ENCODE measurements at regions not wholly inside any gene's neighbourhood (a gene's known extent, or its start where the extent isn't known, plus 50 kb on each side); places are given as distances from the start of the nearest gene placed in this dataset.
A peak's percentile ranks its signal among the peaks of the same experiment; 100 is the strongest.

- intact Hi-C loops (cut with micrococcal nuclease) = loop anchor here (5.0 kb wide), 2 partner anchors 82 to 113 kb away; no protein-coding TSS in a partner anchor
- H2BK15ac ChIP-seq (ENCODE audit: low read depth, low read length) = no peak overlapping the region
- ChIA-PET POLR2A (ENCODE audit: unreplicated experiment) (no interaction called here), CTCF (no interaction called here)
- no peaks in the 10 kb centered on the region for H3K9me3 ChIP-seq (ENCODE audit: control insufficient read depth, insufficient read depth, low read length)
- no peak overlapping the region for H3K27ac ChIP-seq (ENCODE audit: insufficient read depth, low read length)
- no peak overlapping the region for H3K14ac ChIP-seq (replicated peaks; ENCODE audit: low read depth, low read length)
- peaks cover 9% of the 10 kb centered on the region for H3K9me1 ChIP-seq (ENCODE audit: insufficient read depth, low read length)
- peak overlapping the region; percentile 31; the same call in 1 of the 2 replicates for H3K23ac ChIP-seq (ENCODE audit: low read depth, low read length)
- H2AK5ac ChIP-seq (ENCODE audit: low read depth, low read length) = no peak overlapping the region
- ATAC-seq (ENCODE audit: low read depth) (peak; percentile 21), DNase-seq (no peak)
- H2BK5ac ChIP-seq (ENCODE audit: low read depth, low read length, poor library complexity, severe bottlenecking) = no peak overlapping the region
- no peaks in the 10 kb centered on the region for H3K36me3 ChIP-seq (ENCODE audit: control insufficient read depth, insufficient read depth, low read length)
- H3K4me3 ChIP-seq (ENCODE audit: insufficient read depth, low read depth, low read length) = no peak overlapping the region
- dilution Hi-C loops (cut with HindIII; ENCODE audit: low sequenced_read_pairs, unreplicated experiment) = no loop called here
- H4K91ac ChIP-seq (ENCODE audit: insufficient read depth, low read depth, low read length) = no peak overlapping the region
- no peak overlapping the region for H3K4ac ChIP-seq (ENCODE audit: low read depth, low read length)
- H4K20me1 ChIP-seq (ENCODE audit: insufficient read depth, low read length) = no peaks in the 10 kb centered on the region; the same call in 1 of the 2 replicates
- H2BK20ac ChIP-seq (ENCODE audit: low read depth, low read length) = no peak overlapping the region
- no peaks in the 10 kb centered on the region for H3K79me1 ChIP-seq (ENCODE audit: low read depth in 1 of 2, low read length in 2 of 2)
- BruUV-seq (replicated peaks) = no TSS peak
- peaks cover 25% of the 10 kb centered on the region for H3K4me1 ChIP-seq (ENCODE audit: control insufficient read depth, insufficient read depth, low read length)
- in situ Hi-C loops (cut with MboI; ENCODE audit: low sequenced_read_pairs) = no loop called here
- H3K56ac ChIP-seq (ENCODE audit: extremely low read depth, insufficient read depth, low read length) = no peak overlapping the region
- no peak overlapping the region; the same call in 1 of the 2 replicates for H4K5ac ChIP-seq (ENCODE audit: low read depth, low read length)
- H4K8ac ChIP-seq (ENCODE audit: low read depth in 2 of 2, low read length in 2 of 2) = no peak overlapping the region
- H3K9ac ChIP-seq (ENCODE audit: low read depth, low read length) = no peak overlapping the region
- H3K18ac ChIP-seq (ENCODE audit: low read depth, low read length) = no peak overlapping the region
- TF ChIP-seq MXI1 (IDR thresholded peaks at IDR 0.05; ENCODE audit: borderline replicate concordance, low read depth, low read length) = no peak
- TF ChIP-seq RFX5 (IDR thresholded peaks at IDR 0.05; ENCODE audit: low read depth, low read length) = no peak
- no peak for TF ChIP-seq CHD1 (IDR thresholded peaks at IDR 0.05; ENCODE audit: low read depth, low read length)
- TF ChIP-seq BHLHE40 (IDR thresholded peaks at IDR 0.05; ENCODE audit: low read depth, low read length) = no peak
- TF ChIP-seq RCOR1 (IDR thresholded peaks at IDR 0.05; ENCODE audit: insufficient replicate concordance, low read length) = no peak
- TF ChIP-seq CTCF (conservative IDR thresholded peaks at IDR 0.05; ENCODE audit: low read depth, low read length) = no peak
- no peak for TF ChIP-seq SMC3 (IDR thresholded peaks at IDR 0.05; ENCODE audit: low read depth, low read length)
- TF ChIP-seq FOS (IDR thresholded peaks at IDR 0.05; ENCODE audit: low read depth, low read length) = no peak
- TF ChIP-seq MAFK (IDR thresholded peaks at IDR 0.05; ENCODE audit: low read depth, low read length) = no peak
- no peak for TF ChIP-seq CEBPB (IDR thresholded peaks at IDR 0.05; ENCODE audit: low read depth, low read length)
- TF ChIP-seq ELK1 (IDR thresholded peaks at IDR 0.05; ENCODE audit: borderline replicate concordance, low read depth, low read length) = no peak
- TF ChIP-seq USF2 (IDR thresholded peaks at IDR 0.05; ENCODE audit: low read depth, low read length) = no peak
- TF ChIP-seq POLR2A (IDR thresholded peaks at IDR 0.05; ENCODE audit: low read depth, low read length) = no peak
- TF ChIP-seq NFE2L2 (IDR thresholded peaks at IDR 0.05; ENCODE audit: low read depth, low read length) = no peak
- H3K4me2 ChIP-seq (ENCODE audit: low read depth, low read length) = no peak overlapping the region
- H2BK120ac ChIP-seq (ENCODE audit: low read depth, low read length) = no peak overlapping the region
- H3K27me3 ChIP-seq (ENCODE audit: control insufficient read depth, insufficient read depth, low read length) = no peaks in the 10 kb centered on the region
- H2AFZ ChIP-seq (replicated peaks; ENCODE audit: low read length, poor library complexity) = no peak overlapping the region
- H2AK9ac ChIP-seq (replicated peaks; ENCODE audit: low read depth, low read length, poor library complexity) = no peak overlapping the region
Measured at GRCh38 chr18:45165176-45165713, 450.0 kb upstream of the SLC14A2 start.

All from IMR-90 (cell line).